ENCODE measurements at regions not wholly inside any gene's neighbourhood (a gene's known extent, or its start where the extent isn't known, plus 50 kb on each side); places are given as distances from the start of the nearest gene placed in this dataset.

GRCh38 chr4:61149278-61149677, 50.8 kb upstream of the ADGRL3 start:
- in situ Hi-C loops (cut with HindIII; ENCODE audit: low sequenced_read_pairs), result no loop called here
- TF ChIP-seq CTCF (IDR thresholded peaks at IDR 0.05; ENCODE audit: low read depth, low read length, missing control alignments), result no peak
- DNase-seq (ENCODE audit: low read depth), result no peak
- H3K4me3 ChIP-seq (ENCODE audit: low read depth, low read length), result no peak overlapping the region

All from astrocyte of the cerebellum (primary cell).